A204.1 (cell line): ENCODE measurements at regions not wholly inside any gene's neighbourhood (a gene's known extent, or its start where the extent isn't known, plus 50 kb on each side); places are given as distances from the start of the nearest gene placed in this dataset.
"Not testable (repeated sequence)": the region's sequence is repeated elsewhere in the genome, so short reads cannot be mapped to it uniquely, and the experiment has no call there.

Source experiments
- FAIRE-seq: peaks from 2 replicates; lab custom pipeline; 2012; peaks lifted over from hg19 to GRCh38; lab: Jason Lieb, UNC

GRCh38 chr4:77510367-77510766 is 95.3 kb upstream of the CXCL13 start:
- FAIRE-seq: no peak

GRCh38 chr4:77525538-77525937 is 80.1 kb upstream of the CXCL13 start:
- no peak for FAIRE-seq

- not testable (repeated sequence) for FAIRE-seq
Measured at GRCh38 chr4:77527900-77528299, 77.7 kb upstream of the CXCL13 start.

- no peak for FAIRE-seq
Measured at GRCh38 chr4:77538144-77538543, 67.5 kb upstream of the CXCL13 start.

- no peak for FAIRE-seq
Measured at GRCh38 chr4:77538574-77539157, 67.0 kb upstream of the CXCL13 start.
